Activated naive CD8-positive, alpha-beta T cell treated with anti-CD3 and anti-CD28 coated beads, Interleukin-2, amount 10 ng/mL, durations not matched to agents 7 days and 5 days (primary cell): ENCODE measurements at regions not wholly inside any gene's neighbourhood (a gene's known extent, or its start where the extent isn't known, plus 50 kb on each side); places are given as distances from the start of the nearest gene placed in this dataset.

Source experiments
- ATAC-seq: fragments of 150-1000 bp; cut with Tn5 transposase; one replicate; pipeline ENCODE4 v1.10.0; 2021; ENCODE audit warnings: low read depth, moderate library complexity
- POLR2A ChIA-PET: fragments of 350-600 bp; sonication (Branson Sonifier 250); formaldehyde crosslinking; loops from one replicate; lab custom pipeline; 2021; ENCODE audit warnings: antibody characterized with exemption; lab: Charles Lee
- DNase-seq: peaks from one replicate; pipeline ENCODE4 v3.0.0; 2021
- H3K27ac Mint-ChIP-seq: one replicate; pipeline ENCODE4 v1.8.0; 2022; ENCODE audit warnings: mild to moderate bottlenecking, mixed read lengths
- H3K27me3 Mint-ChIP-seq: one replicate; pipeline ENCODE4 v1.8.0; 2022; ENCODE audit warnings: mild to moderate bottlenecking, moderate library complexity, mixed read lengths
- H3K36me3 Mint-ChIP-seq: one replicate; pipeline ENCODE4 v1.8.0; 2021; ENCODE audit warnings: mild to moderate bottlenecking, mixed read lengths
- H3K4me1 Mint-ChIP-seq: one replicate; pipeline ENCODE4 v1.8.0; 2021; ENCODE audit warnings: mixed read lengths
- H3K4me3 Mint-ChIP-seq: one replicate; pipeline ENCODE4 v1.8.0; 2022; ENCODE audit warnings: mild to moderate bottlenecking, moderate library complexity, mixed read lengths
- H3K9me3 Mint-ChIP-seq: one replicate; pipeline ENCODE4 v1.8.0; 2021; ENCODE audit warnings: mixed read lengths

GRCh38 chr7:42511027-42511426 is 274.0 kb upstream of the GLI3 start:
- no peak overlapping the region for H3K27ac Mint-ChIP-seq
- H3K36me3 Mint-ChIP-seq: no peaks in the 10 kb centered on the region
- DNase-seq (no peak), ATAC-seq (no peak)
- H3K4me1 Mint-ChIP-seq: no peaks in the 10 kb centered on the region
- no peak overlapping the region for H3K4me3 Mint-ChIP-seq
- H3K27me3 Mint-ChIP-seq: no peaks in the 10 kb centered on the region
- POLR2A ChIA-PET: no interaction called here
- no peaks in the 10 kb centered on the region for H3K9me3 Mint-ChIP-seq

- no peak overlapping the region for H3K27ac Mint-ChIP-seq
- H3K4me1 Mint-ChIP-seq: no peaks in the 10 kb centered on the region
- POLR2A ChIA-PET: no interaction called here
- H3K27me3 Mint-ChIP-seq: no peaks in the 10 kb centered on the region
- no peak for DNase-seq
- no peaks in the 10 kb centered on the region for H3K9me3 Mint-ChIP-seq
- no peak overlapping the region for H3K4me3 Mint-ChIP-seq
- H3K36me3 Mint-ChIP-seq: no peaks in the 10 kb centered on the region
- ATAC-seq: no peak
These were observed 269.1 kb upstream of the GLI3 start for GRCh38 chr7:42506097-42506496.

DNA sequence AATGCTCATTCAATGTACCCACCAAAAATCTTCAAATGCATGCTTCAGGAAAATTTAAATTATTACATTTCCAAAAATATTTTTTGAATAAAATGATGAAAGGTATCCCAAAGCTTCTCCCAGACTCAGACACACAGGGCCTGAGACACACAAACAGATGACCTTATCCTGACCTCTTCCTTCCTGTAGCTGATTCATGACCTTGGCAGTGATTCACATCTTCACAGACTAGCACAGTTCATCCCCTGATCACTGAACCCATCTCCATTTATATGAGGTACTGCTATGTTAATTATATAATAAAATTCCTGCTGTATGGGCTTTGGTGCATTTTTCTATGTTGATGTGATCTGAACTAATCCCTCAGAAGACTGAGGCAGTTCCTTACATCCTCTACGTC is 265.0 kb upstream of the GLI3 start:
- POLR2A ChIA-PET: no interaction called here
- Mint-ChIP-seq H3K4me3 (no peak overlapping the region), H3K4me1 (no peaks in the 10 kb centered on the region)

GRCh38 chr7:42495256-42495655 is 258.2 kb upstream of the GLI3 start:
- no peaks in the 10 kb centered on the region for H3K36me3 Mint-ChIP-seq
- H3K4me3 Mint-ChIP-seq: no peak overlapping the region
- H3K27me3 Mint-ChIP-seq: peaks cover 21% of the 10 kb centered on the region
- no peak overlapping the region for H3K27ac Mint-ChIP-seq
- peaks cover 4% of the 10 kb centered on the region for H3K4me1 Mint-ChIP-seq
- POLR2A ChIA-PET: no interaction called here
- ATAC-seq: no peak
- H3K9me3 Mint-ChIP-seq: no peaks in the 10 kb centered on the region
- DNase-seq: no peak

More for the DNA sequence above, 265.0 kb upstream of the GLI3 start:
- Mint-ChIP-seq H3K36me3 (no peaks in the 10 kb centered on the region), H3K9me3 (no peaks in the 10 kb centered on the region), H3K27ac (no peak overlapping the region), H3K27me3 (no peaks in the 10 kb centered on the region)
- DNase-seq: no peak
- ATAC-seq: no peak

GRCh38 chr7:42494736-42495135 is 257.7 kb upstream of the GLI3 start:
- H3K27me3 Mint-ChIP-seq: peaks cover 21% of the 10 kb centered on the region
- no peak overlapping the region for H3K27ac Mint-ChIP-seq
- POLR2A ChIA-PET: no interaction called here
- no peaks in the 10 kb centered on the region for H3K9me3 Mint-ChIP-seq
- H3K4me1 Mint-ChIP-seq: peaks cover 4% of the 10 kb centered on the region
- ATAC-seq (no peak), DNase-seq (no peak)
- no peak overlapping the region for H3K4me3 Mint-ChIP-seq
- H3K36me3 Mint-ChIP-seq: no peaks in the 10 kb centered on the region

GRCh38 chr7:42494199-42494710 is 257.2 kb upstream of the GLI3 start:
- Mint-ChIP-seq H3K4me3 (no peak overlapping the region), H3K27ac (no peak overlapping the region)

DNA sequence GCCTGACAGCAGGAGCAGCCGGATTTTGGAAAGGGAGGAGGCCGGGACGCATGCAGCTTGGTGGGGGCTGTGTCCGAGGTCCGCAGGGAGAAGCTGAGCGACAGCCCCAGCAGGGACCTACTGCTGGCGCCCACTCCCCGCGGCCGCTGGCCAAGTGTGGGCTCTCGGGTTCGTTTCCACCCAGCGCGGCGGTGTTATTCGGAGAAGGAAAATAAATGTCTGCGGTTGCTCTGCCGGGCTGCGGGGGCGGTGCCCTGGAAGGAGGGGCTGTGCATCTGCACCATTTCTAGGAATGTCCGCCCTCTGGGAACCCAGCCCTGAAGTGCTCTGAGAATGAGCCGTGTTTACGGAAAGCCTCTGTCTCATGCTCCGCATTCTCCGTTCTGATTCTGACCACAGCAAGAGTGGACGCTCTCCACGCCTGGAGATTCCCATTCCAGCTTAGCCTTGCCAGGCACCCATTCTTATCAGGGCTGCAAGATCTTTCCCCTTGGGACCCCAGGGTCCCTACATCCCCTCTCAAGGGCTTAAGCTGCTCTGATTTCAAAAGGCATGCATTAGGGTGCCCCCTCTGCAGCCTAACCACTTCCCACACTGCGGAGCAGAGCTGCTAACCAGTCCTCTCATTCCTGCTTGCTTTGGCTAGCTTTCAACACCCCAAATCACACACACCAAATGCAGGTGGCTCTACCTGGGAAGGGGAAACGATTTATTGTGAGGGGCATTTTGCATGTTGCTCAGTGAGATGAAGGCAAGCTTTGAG is 256.6 kb upstream of the GLI3 start:
- Mint-ChIP-seq H3K4me1 (peaks cover 4% of the 10 kb centered on the region), H3K4me3 (no peak overlapping the region), H3K27me3 (peaks cover 21% of the 10 kb centered on the region), H3K27ac (no peak overlapping the region), H3K9me3 (peaks cover 2% of the 10 kb centered on the region), H3K36me3 (no peaks in the 10 kb centered on the region)
- no peak for DNase-seq
- POLR2A ChIA-PET: no interaction called here
- ATAC-seq: no peak

More at GRCh38 chr7:42494199-42494710, 257.2 kb upstream of the GLI3 start:
- ATAC-seq: no peak
- no peak for DNase-seq
- Mint-ChIP-seq H3K9me3 (no peaks in the 10 kb centered on the region), H3K4me1 (peaks cover 4% of the 10 kb centered on the region), H3K27me3 (peaks cover 21% of the 10 kb centered on the region), H3K36me3 (no peaks in the 10 kb centered on the region)
- POLR2A ChIA-PET: no interaction called here

GRCh38 chr7:42492920-42493319 is 255.9 kb upstream of the GLI3 start:
- H3K9me3 Mint-ChIP-seq: peaks cover 2% of the 10 kb centered on the region
- H3K4me1 Mint-ChIP-seq: peaks cover 4% of the 10 kb centered on the region
- POLR2A ChIA-PET: no interaction called here
- H3K4me3 Mint-ChIP-seq: no peak overlapping the region
- no peak for DNase-seq
- no peaks in the 10 kb centered on the region for H3K36me3 Mint-ChIP-seq
- no peak for ATAC-seq
- peaks cover 21% of the 10 kb centered on the region for H3K27me3 Mint-ChIP-seq
- no peak overlapping the region for H3K27ac Mint-ChIP-seq

DNA sequence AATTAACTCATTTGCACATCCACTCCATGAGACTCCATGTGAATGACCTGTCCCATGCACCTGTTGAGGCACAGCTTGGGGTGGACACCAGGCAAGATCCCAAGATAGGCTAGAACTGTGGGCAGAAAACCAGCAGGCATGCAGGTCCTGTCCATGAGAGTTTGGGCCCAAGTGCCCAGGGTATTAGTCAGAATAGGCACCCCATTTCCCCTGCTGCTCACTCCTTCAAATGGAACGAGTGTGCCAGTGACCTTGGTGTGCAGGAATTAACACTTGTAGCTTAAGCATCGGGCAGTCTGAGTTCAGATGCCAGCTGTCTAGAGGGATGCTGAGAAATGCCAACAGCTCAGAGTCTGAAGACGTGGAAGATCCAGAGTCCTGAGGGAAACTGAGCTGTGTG is 254.1 kb upstream of the GLI3 start:
- POLR2A ChIA-PET: no interaction called here
- peaks cover 2% of the 10 kb centered on the region for H3K9me3 Mint-ChIP-seq
- H3K4me1 Mint-ChIP-seq: peaks cover 4% of the 10 kb centered on the region
- no peak overlapping the region for H3K27ac Mint-ChIP-seq
- DNase-seq (no peak), ATAC-seq (no peak)
- peaks cover 21% of the 10 kb centered on the region for H3K27me3 Mint-ChIP-seq
- H3K36me3 Mint-ChIP-seq: no peaks in the 10 kb centered on the region
- H3K4me3 Mint-ChIP-seq: no peak overlapping the region

GRCh38 chr7:42489299-42489698 is 252.3 kb upstream of the GLI3 start:
- H3K36me3 Mint-ChIP-seq: no peaks in the 10 kb centered on the region
- H3K4me3 Mint-ChIP-seq: no peak overlapping the region
- ATAC-seq (no peak), DNase-seq (no peak)
- peaks cover 2% of the 10 kb centered on the region for H3K9me3 Mint-ChIP-seq
- no peak overlapping the region for H3K27ac Mint-ChIP-seq
- POLR2A ChIA-PET: no interaction called here
- H3K4me1 Mint-ChIP-seq: peaks cover 4% of the 10 kb centered on the region
- peaks cover 14% of the 10 kb centered on the region for H3K27me3 Mint-ChIP-seq

GRCh38 chr7:42485301-42485766 is 248.3 kb upstream of the GLI3 start:
- Mint-ChIP-seq H3K27ac (no peak overlapping the region), H3K9me3 (peaks cover 2% of the 10 kb centered on the region), H3K27me3 (no peaks in the 10 kb centered on the region), H3K4me1 (no peaks in the 10 kb centered on the region), H3K36me3 (no peaks in the 10 kb centered on the region), H3K4me3 (no peak overlapping the region)
- POLR2A ChIA-PET: no interaction called here
- no peak for DNase-seq
- no peak for ATAC-seq

GRCh38 chr7:42483886-42484285 is 246.9 kb upstream of the GLI3 start:
- Mint-ChIP-seq H3K36me3 (no peaks in the 10 kb centered on the region), H3K4me1 (no peaks in the 10 kb centered on the region), H3K9me3 (peaks cover 1% of the 10 kb centered on the region), H3K27me3 (no peaks in the 10 kb centered on the region), H3K27ac (no peak overlapping the region), H3K4me3 (no peak overlapping the region)
- POLR2A ChIA-PET: no interaction called here
- no peak for ATAC-seq
- DNase-seq: no peak

DNA sequence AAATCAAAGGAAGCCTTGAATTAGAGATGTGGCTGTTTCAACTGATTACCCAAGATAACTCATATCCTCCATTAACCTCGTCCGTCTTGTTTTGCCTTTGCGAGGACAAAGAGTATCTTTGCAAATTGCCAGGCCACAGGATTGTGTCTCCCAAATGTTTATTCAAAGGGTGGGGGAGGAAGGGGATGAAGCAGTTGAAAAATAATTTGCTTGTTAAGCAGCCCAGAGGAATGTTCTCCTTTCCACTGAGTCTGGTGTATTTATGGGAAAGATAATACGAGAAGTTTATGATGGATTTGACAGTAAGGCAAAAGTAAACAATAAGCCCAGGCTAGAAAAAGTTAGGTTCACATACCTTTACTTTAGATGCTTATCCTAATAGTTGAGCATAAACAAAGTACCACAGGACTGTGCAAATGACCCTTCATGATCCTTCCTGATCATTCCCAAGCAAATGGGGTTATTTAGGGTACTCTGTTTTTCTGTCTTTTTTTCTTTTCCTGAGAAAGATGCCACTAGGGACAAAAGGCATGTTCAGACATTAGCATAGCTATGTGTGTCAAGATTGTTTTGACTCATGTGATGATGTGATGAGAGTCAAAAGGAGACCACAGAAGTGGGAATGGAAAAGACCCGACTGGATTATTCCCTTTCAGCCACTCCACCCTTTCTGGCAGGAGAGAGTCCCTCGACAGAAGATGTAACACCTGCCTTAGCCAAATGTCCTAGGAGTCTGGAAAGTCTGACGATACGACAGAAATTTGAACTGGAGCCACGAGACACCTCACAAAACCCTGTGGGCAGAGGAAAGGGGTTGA is 243.0 kb upstream of the GLI3 start:
- DNase-seq (no peak), ATAC-seq (no peak)
- H3K27ac Mint-ChIP-seq: no peak overlapping the region
- no peak overlapping the region for H3K4me3 Mint-ChIP-seq
- POLR2A ChIA-PET: no interaction called here
- H3K4me1 Mint-ChIP-seq: no peaks in the 10 kb centered on the region
- peaks cover 1% of the 10 kb centered on the region for H3K9me3 Mint-ChIP-seq
- no peaks in the 10 kb centered on the region for H3K36me3 Mint-ChIP-seq
- H3K27me3 Mint-ChIP-seq: no peaks in the 10 kb centered on the region

- Mint-ChIP-seq H3K4me3 (no peak overlapping the region), H3K27ac (no peak overlapping the region), H3K27me3 (no peaks in the 10 kb centered on the region), H3K4me1 (no peaks in the 10 kb centered on the region), H3K36me3 (no peaks in the 10 kb centered on the region), H3K9me3 (peaks cover 1% of the 10 kb centered on the region)
- ATAC-seq: no peak
- POLR2A ChIA-PET: no interaction called here
- no peak for DNase-seq
These were observed 242.4 kb upstream of the GLI3 start for GRCh38 chr7:42479452-42479815.
